K562 (cell line): ENCODE measurements at regions not wholly inside any gene's neighbourhood (a gene's known extent, or its start where the extent isn't known, plus 50 kb on each side); places are given as distances from the start of the nearest gene placed in this dataset.

ENCODE experiments used
- ATAC-seq: fragments of 200-7000 bp; cut with Tn5 transposase; 3 replicates; pipeline ENCODE4 v1.9.1; 2020; ENCODE audit warnings: moderate library complexity
- BruUV-seq: library from RNA; stranded (reverse); fragments of 400-500 nt; replicated peaks from 2 replicates; lab custom pipeline; 2021; lab: Mats Ljungman, UMichigan
- CTCF ChIA-PET: fragments of 300-600 bp; formaldehyde crosslinking; extraction: SDS; loops from one replicate; lab custom pipeline; 2021; ENCODE audit warnings: low intra/inter-chr PET ratio; lab: Yijun Ruan, JAX
- POLR2A ChIA-PET: fragments of 300-600, 350-650 bp; sonication (Branson Sonifier 250); formaldehyde crosslinking; extraction: SDS; loops from one replicate; lab custom pipeline; 2021; ENCODE audit warnings: antibody characterized with exemption, inconsistent platforms; lab: Yijun Ruan, JAX
- DNase-seq, 4 experiments: peaks; one replicate each; pipeline versions ENCODE4 v3.0.0 to v3.0.0-alpha.2; 2011 to 2018; ENCODE audit warnings: low spot score in 3 of 4, mixed read lengths in 3 of 4; ENCODE audit errors: extremely low read depth in 1 of 4
- FAIRE-seq: peaks from 2 replicates; lab custom pipeline; 2011; peaks lifted over from hg19 to GRCh38; lab: Jason Lieb, UNC
- H2AFZ ChIP-seq: 2 replicates; pipeline ENCODE4 v1.6.0; 2011; ENCODE audit warnings: low read depth, low read length, control low read depth, inconsistent platforms
- H3K27ac ChIP-seq: fragments of 200-600 bp; 3 replicates; pipeline ENCODE4 v1.8.0; 2011; ENCODE audit warnings: low read depth, mild to moderate bottlenecking, control low read depth, inconsistent platforms, low read length, moderate library complexity, mixed read lengths; ENCODE audit errors: extremely low read depth
- H3K27me3 ChIP-seq, 2 experiments: fragments of 300-600 bp in 1 of 2; 2 replicates in 1 of 2; 3 replicates in 1 of 2; pipeline versions ENCODE4 v1.6.0 to v1.8.0; 2011; ENCODE audit warnings: inconsistent platforms in 2 of 2, low read length in 2 of 2, mild to moderate bottlenecking in 1 of 2, mixed read lengths in 1 of 2, moderate library complexity in 1 of 2; ENCODE audit not compliant: control insufficient read depth in 2 of 2, insufficient read depth in 2 of 2
- H3K36me3 ChIP-seq: fragments of 300-600 bp; 3 replicates; pipeline ENCODE4 v1.8.0; 2011; ENCODE audit warnings: mild to moderate bottlenecking, low read length, inconsistent platforms; ENCODE audit not compliant: control insufficient read depth, insufficient read depth
- H3K4me1 ChIP-seq, 2 experiments: fragments of 200-600 bp in 1 of 2; replicated peaks in 1 of 2; 2 replicates in 1 of 2; 3 replicates in 1 of 2; pipeline versions ENCODE4 v1.5.1 to v1.8.0; 2011; ENCODE audit warnings: inconsistent platforms in 2 of 2, low read length in 2 of 2, mild to moderate bottlenecking in 1 of 2, mixed read lengths in 1 of 2, moderate library complexity in 1 of 2; ENCODE audit not compliant: control insufficient read depth in 2 of 2, insufficient read depth in 2 of 2
- H3K4me2 ChIP-seq: 2 replicates; pipeline ENCODE4 v1.6.1; 2011; ENCODE audit warnings: low read length, control low read depth, inconsistent platforms, mixed read lengths; ENCODE audit not compliant: insufficient read depth
- H3K4me3 ChIP-seq: fragments of 200-600 bp; sonication (generic), shearing (Covaris generic); 2 replicates; pipeline ENCODE4 v1.5.1; 2016; ENCODE audit warnings: control low read depth, inconsistent platforms
- H3K79me2 ChIP-seq: fragments of 200-600 bp; 3 replicates; pipeline ENCODE4 v1.8.0; 2011; ENCODE audit warnings: low read length, inconsistent platforms; ENCODE audit not compliant: control insufficient read depth, insufficient read depth
- H3K9ac ChIP-seq, 2 experiments: 2 replicates each; pipeline versions ENCODE4 v1.6.0 to v1.6.1; 2011; ENCODE audit warnings: low read depth in 2 of 2, low read length in 2 of 2, control low read depth in 1 of 2, inconsistent platforms in 1 of 2, mild to moderate bottlenecking in 1 of 2, mixed read lengths in 1 of 2; ENCODE audit not compliant: insufficient read depth in 1 of 2
- H3K9me1 ChIP-seq: one replicate; pipeline ENCODE4 v1.6.0; 2011; ENCODE audit warnings: inconsistent platforms, mild to moderate bottlenecking, low read length, moderate library complexity; ENCODE audit not compliant: control insufficient read depth, insufficient read depth
- H3K9me3 ChIP-seq: replicated peaks from 2 replicates; pipeline ENCODE4 v1.5.1; 2011; ENCODE audit warnings: low read depth, low read length, inconsistent platforms; ENCODE audit not compliant: control insufficient read depth, insufficient read depth
- H4K20me1 ChIP-seq: replicated peaks from 2 replicates; pipeline ENCODE4 v1.6.1; 2011; ENCODE audit warnings: low read length, inconsistent platforms, mixed read lengths; ENCODE audit not compliant: control insufficient read depth, insufficient read depth
- BRD4 ChIP-seq: fragments of 200-600 bp; sonication (generic); IDR thresholded peaks from 2 replicates; pipeline ENCODE4 v1.6.1; 2017; ENCODE audit warnings: inconsistent platforms
- E2F3 ChIP-seq: fragments of 250-450 bp; sonication (Bioruptor Pico); IDR thresholded peaks from 2 replicates; pipeline ENCODE4 v1.4.0; 2020; ENCODE audit warnings: mild to moderate bottlenecking
- FOXA3 ChIP-seq, 2 experiments: fragments of 450-650 bp in 1 of 2; sonication (generic) in 1 of 2; formaldehyde crosslinking; IDR thresholded peaks in 1 of 2; conservative IDR thresholded peaks in 1 of 2; 2 replicates each; pipeline versions ENCODE4 v1.4.0 to v1.8.0; 2020 to 2022; ENCODE audit warnings: mild to moderate bottlenecking in 2 of 2, missing genetic modification reagents in 1 of 2
- FOXK1 ChIP-seq: sonication (generic); formaldehyde crosslinking; IDR thresholded peaks from 2 replicates; pipeline ENCODE4 v1.8.0; 2022; ENCODE audit warnings: missing genetic modification reagents, mild to moderate bottlenecking, borderline replicate concordance
- HEY1 ChIP-seq: fragments of 250-450 bp; sonication (Bioruptor Pico); IDR thresholded peaks from 2 replicates; pipeline ENCODE4 v1.5.0; 2020; ENCODE audit warnings: mild to moderate bottlenecking, moderate library complexity, borderline replicate concordance
- KDM2B ChIP-seq: fragments of 250-450 bp; sonication (Bioruptor Pico); IDR thresholded peaks from 2 replicates; pipeline ENCODE4 v1.8.0; 2021; ENCODE audit warnings: mild to moderate bottlenecking, moderate library complexity
- KLF10 ChIP-seq: fragments of 250-450 bp; sonication (Bioruptor Pico); IDR thresholded peaks from 2 replicates; pipeline ENCODE4 v1.6.1; 2021; ENCODE audit warnings: matching md5 sums
- NONO ChIP-seq, 2 experiments: fragments of 200-400 bp in 1 of 2; fragments of 450-650 bp in 1 of 2; formaldehyde crosslinking in 1 of 2; IDR thresholded peaks; 2 replicates each; pipeline ENCODE4 v1.6.1; 2017; ENCODE audit warnings: low read depth in 2 of 2, mild to moderate bottlenecking in 2 of 2, moderate library complexity in 2 of 2, low read length in 1 of 2
- TCFL5 ChIP-seq: fragments of 250-450 bp; sonication (Bioruptor Pico); conservative IDR thresholded peaks from 2 replicates; pipeline ENCODE4 v1.6.1; 2021; ENCODE audit warnings: mild to moderate bottlenecking, moderate library complexity, matching md5 sums
- TRIM24 ChIP-seq, 2 experiments: fragments of 450-650 bp; IDR thresholded peaks; 2 replicates each; pipeline ENCODE4 v1.6.1; 2016
- ZFP30 ChIP-seq: fragments of 250-450 bp; sonication (Bioruptor Pico); IDR thresholded peaks from 2 replicates; pipeline ENCODE4 v1.8.0; 2022; ENCODE audit warnings: moderate library complexity, mild to moderate bottlenecking, inconsistent platforms, borderline replicate concordance
- ZNF212 ChIP-seq: fragments of 450-650 bp; formaldehyde crosslinking; IDR thresholded peaks from 2 replicates; pipeline ENCODE4 v1.4.0; 2020; ENCODE audit warnings: mild to moderate bottlenecking
- ZNF347 ChIP-seq: fragments of 450-650 bp; formaldehyde crosslinking; IDR thresholded peaks from 2 replicates; pipeline ENCODE4 v1.4.0; 2020; ENCODE audit warnings: low read depth, mild to moderate bottlenecking, moderate library complexity
- WGBS: fragments of 100-300 bp; shearing (Covaris generic); methylation state at CpG from one replicate; pipeline ENCODE4 v1.1.6; 2016; ENCODE audit warnings: low coverage, mixed read lengths; ENCODE audit not compliant: insufficient coverage; ENCODE audit errors: missing lambda C conversion rate; 5-methylcytosine and 5-hydroxymethylcytosine counted together
- in situ Hi-C: fragments of 300-500 bp; cut with MboI; formaldehyde crosslinking; loops from 4 replicates; pipeline ENCODE4 v1.15.0; 2018; ENCODE audit warnings: inconsistent platforms, mixed read lengths
- intact Hi-C: fragments of 100-400 bp; cut with micrococcal nuclease; formaldehyde crosslinking; loops from 2 replicates; pipeline ENCODE4 v1.14.2; 2022
- TF ChIP-seq, protein P1 (sequence below): fragments of 450-650 bp; IDR thresholded peaks from 2 replicates; pipeline ENCODE4 v1.6.1; 2017; ENCODE audit warnings: antibody characterized with exemption
- TF ChIP-seq, protein P2 (sequence below): IDR thresholded peaks from 2 replicates; pipeline ENCODE4 v1.6.1; 2012; ENCODE audit warnings: low read depth, low read length, improper control_type of control experiment, borderline replicate concordance

DNA sequence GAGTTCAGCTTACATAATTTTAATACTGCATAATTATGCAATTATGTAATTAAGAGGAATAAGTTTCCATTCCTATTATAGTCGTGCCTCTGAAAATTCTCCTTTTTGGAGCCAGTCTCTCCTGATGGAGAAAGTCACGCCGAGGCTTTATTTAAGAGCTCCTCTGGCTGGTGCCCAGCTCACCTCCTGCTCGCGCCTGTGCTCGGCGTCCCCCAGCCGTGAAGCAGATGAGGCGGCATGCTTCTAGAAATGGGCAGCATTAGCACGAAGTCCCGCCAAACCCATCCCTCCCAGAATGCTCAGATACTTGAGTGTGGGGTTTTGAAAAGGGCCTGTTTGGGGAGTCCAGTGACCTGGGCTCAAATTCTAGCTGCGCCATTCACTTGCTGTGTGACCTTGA, 153.0 kb downstream of the PHETA1 start:
- H4K20me1 ChIP-seq, result peaks cover 4% of the 10 kb centered on the region; the same call in 1 of the 2 replicates
- H3K9me3 ChIP-seq, result no peaks in the 10 kb centered on the region
- TF ChIP-seq NONO (IDR thresholded peaks at IDR 0.05; ENCODE audit: low read depth in 2 of 2, low read length in 1 of 2) (no peak), BRD4 (no peak), HEY1 (CRISPR knock-in tag) (no peak), ZNF347 (no peak), ZFP30 (CRISPR knock-in tag) (no peak), FOXA3 (CRISPR knock-in tag; conservative IDR thresholded peaks at IDR 0.05 in 1 of 2, IDR thresholded peaks at IDR 0.05 in 1 of 2) (no peak), KLF10 (CRISPR knock-in tag) (no peak)
- H3K79me2 ChIP-seq, result no peaks in the 10 kb centered on the region
- H3K9ac ChIP-seq, result no peak overlapping the region
- under 1% methylated on average over 12 of the region's 12 CpGs for WGBS
- no peaks in the 10 kb centered on the region for H3K4me1 ChIP-seq
- no peak for DNase-seq
- no peaks in the 10 kb centered on the region for H3K9me1 ChIP-seq
- H3K4me2 ChIP-seq, result no peak overlapping the region
- no peak for ATAC-seq
- no peak overlapping the region for H3K4me3 ChIP-seq
- ChIA-PET POLR2A (no interaction called here), CTCF (no interaction called here)
- H3K27ac ChIP-seq, result no peak overlapping the region
- intact Hi-C loops (no loop called here), in situ Hi-C loops (no loop called here)
- no TSS peak for BruUV-seq
- no peak overlapping the region for H2AFZ ChIP-seq
- peaks cover 18 to 39% of the 10 kb centered on the region in 2 experiments for H3K27me3 ChIP-seq
- no peak for FAIRE-seq
- no peaks in the 10 kb centered on the region for H3K36me3 ChIP-seq

DNA sequence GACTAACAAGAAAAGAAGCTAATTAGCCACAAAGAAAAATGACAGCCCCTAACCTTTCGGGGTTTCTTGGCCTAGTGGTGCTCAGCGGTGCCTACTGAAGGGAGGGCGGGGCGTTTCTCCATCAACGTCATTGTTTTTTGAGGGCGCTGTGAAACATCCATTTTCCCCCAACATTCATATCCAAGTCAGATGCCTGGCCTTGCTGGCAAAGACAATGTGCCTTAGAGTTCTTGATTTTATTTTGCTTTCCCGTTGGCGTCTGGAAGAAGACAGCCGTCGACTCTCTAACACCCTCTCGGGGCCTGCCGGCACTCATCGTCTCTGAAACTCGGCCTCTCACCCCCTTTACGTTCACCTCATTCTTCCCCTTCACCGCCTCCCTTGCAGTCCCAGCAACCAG, 154.5 kb downstream of the PHETA1 start:
- intact Hi-C loops, result no loop called here
- no peaks in the 10 kb centered on the region for H3K79me2 ChIP-seq
- H3K27ac ChIP-seq, result no peak overlapping the region
- BruUV-seq, result no TSS peak
- peaks cover 18 to 39% of the 10 kb centered on the region in 2 experiments for H3K27me3 ChIP-seq
- DNase-seq, result no peak
- FAIRE-seq, result no peak
- 2% methylated on average over 14 of the region's 16 CpGs for WGBS
- POLR2A ChIA-PET, result interaction anchor here (0.6 kb wide), 1 partner anchor 165 kb away, joined by 3 read pairs; no protein-coding TSS in a partner anchor
- ATAC-seq, result no peak
- no peaks in the 10 kb centered on the region for H3K4me1 ChIP-seq
- CTCF ChIA-PET, result no interaction called here
- no peaks in the 10 kb centered on the region for H3K9me1 ChIP-seq
- H3K4me2 ChIP-seq, result no peak overlapping the region
- H4K20me1 ChIP-seq, result peaks cover 4% of the 10 kb centered on the region; the same call in 1 of the 2 replicates
- H3K4me3 ChIP-seq, result no peak overlapping the region
- no peaks in the 10 kb centered on the region for H3K9me3 ChIP-seq
- no peaks in the 10 kb centered on the region for H3K36me3 ChIP-seq
- no peak overlapping the region for H3K9ac ChIP-seq
- in situ Hi-C loops, result no loop called here
- H2AFZ ChIP-seq, result no peak overlapping the region
- TF ChIP-seq, protein P1, sequence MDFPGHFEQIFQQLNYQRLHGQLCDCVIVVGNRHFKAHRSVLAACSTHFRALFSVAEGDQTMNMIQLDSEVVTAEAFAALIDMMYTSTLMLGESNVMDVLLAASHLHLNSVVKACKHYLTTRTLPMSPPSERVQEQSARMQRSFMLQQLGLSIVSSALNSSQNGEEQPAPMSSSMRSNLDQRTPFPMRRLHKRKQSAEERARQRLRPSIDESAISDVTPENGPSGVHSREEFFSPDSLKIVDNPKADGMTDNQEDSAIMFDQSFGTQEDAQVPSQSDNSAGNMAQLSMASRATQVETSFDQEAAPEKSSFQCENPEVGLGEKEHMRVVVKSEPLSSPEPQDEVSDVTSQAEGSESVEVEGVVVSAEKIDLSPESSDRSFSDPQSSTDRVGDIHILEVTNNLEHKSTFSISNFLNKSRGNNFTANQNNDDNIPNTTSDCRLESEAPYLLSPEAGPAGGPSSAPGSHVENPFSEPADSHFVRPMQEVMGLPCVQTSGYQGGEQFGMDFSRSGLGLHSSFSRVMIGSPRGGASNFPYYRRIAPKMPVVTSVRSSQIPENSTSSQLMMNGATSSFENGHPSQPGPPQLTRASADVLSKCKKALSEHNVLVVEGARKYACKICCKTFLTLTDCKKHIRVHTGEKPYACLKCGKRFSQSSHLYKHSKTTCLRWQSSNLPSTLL, result no peak
- TF ChIP-seq FOXK1 (CRISPR knock-in tag) (no peak), E2F3 (CRISPR knock-in tag) (no peak), TCFL5 (no peak), TRIM24 (IDR thresholded peaks at IDR 0.05) (no peak), ZNF212 (CRISPR knock-in tag) (no peak), KDM2B (no peak)
- TF ChIP-seq, protein P2, sequence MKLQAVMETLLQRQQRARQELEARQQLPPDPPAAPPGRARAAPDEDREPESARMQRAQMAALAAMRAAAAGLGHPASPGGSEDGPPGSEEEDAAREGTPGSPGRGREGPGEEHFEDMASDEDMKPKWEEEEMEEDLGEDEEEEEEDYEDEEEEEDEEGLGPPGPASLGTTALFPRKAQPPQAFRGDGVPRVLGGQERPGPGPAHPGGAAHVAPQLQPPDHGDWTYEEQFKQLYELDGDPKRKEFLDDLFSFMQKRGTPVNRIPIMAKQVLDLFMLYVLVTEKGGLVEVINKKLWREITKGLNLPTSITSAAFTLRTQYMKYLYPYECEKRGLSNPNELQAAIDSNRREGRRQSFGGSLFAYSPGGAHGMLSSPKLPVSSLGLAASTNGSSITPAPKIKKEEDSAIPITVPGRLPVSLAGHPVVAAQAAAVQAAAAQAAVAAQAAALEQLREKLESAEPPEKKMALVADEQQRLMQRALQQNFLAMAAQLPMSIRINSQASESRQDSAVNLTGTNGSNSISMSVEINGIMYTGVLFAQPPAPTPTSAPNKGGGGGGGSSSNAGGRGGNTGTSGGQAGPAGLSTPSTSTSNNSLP, result no peak
